Activated CD8-positive, alpha-beta T cell treated with anti-CD3 and anti-CD28 coated beads, Interleukin-2, amount 10 ng/mL, durations not matched to agents 7 days and 5 days (primary cell): ENCODE measurements at regions not wholly inside any gene's neighbourhood (a gene's known extent, or its start where the extent isn't known, plus 50 kb on each side); places are given as distances from the start of the nearest gene placed in this dataset.

Experiments
- ATAC-seq: fragments of 150-1000 bp; cut with Tn5 transposase; one replicate; pipeline ENCODE4 v1.10.0; 2021; ENCODE audit warnings: moderate library complexity
- CTCF ChIA-PET: fragments of 350-600 bp; sonication (Branson Sonifier 250); formaldehyde crosslinking; loops from one replicate; lab custom pipeline; 2021; ENCODE audit warnings: antibody characterized with exemption; lab: Charles Lee
- POLR2A ChIA-PET: fragments of 350-600 bp; sonication (Branson Sonifier 250); formaldehyde crosslinking; loops from one replicate; lab custom pipeline; 2021; ENCODE audit warnings: antibody characterized with exemption; lab: Charles Lee
- DNase-seq: peaks from one replicate; pipeline ENCODE4 v3.0.0-alpha.2; 2020
- H3K27ac Mint-ChIP-seq: one replicate; pipeline ENCODE4 v1.8.0; 2021; ENCODE audit warnings: mild to moderate bottlenecking, mixed read lengths
- H3K27me3 Mint-ChIP-seq: one replicate; pipeline ENCODE4 v1.8.0; 2021; ENCODE audit warnings: low read depth, mixed read lengths
- H3K36me3 Mint-ChIP-seq: one replicate; pipeline ENCODE4 v1.8.0; 2021; ENCODE audit warnings: low read depth, mixed read lengths
- H3K4me1 Mint-ChIP-seq: one replicate; pipeline ENCODE4 v1.8.0; 2021; ENCODE audit warnings: low read depth, mixed read lengths
- H3K4me3 Mint-ChIP-seq: one replicate; pipeline ENCODE4 v1.8.0; 2021; ENCODE audit warnings: mild to moderate bottlenecking, mixed read lengths
- H3K9me3 Mint-ChIP-seq: one replicate; pipeline ENCODE4 v1.8.0; 2022; ENCODE audit warnings: mixed read lengths; ENCODE audit not compliant: insufficient read depth

GRCh38 chr5:115435065-115435777, 109.4 kb downstream of the FEM1C start:
- no peaks in the 10 kb centered on the region for H3K4me1 Mint-ChIP-seq
- H3K36me3 Mint-ChIP-seq: no peaks in the 10 kb centered on the region
- H3K27ac Mint-ChIP-seq: no peak overlapping the region
- ChIA-PET POLR2A (interaction anchor here (0.7 kb wide), 1 partner anchor 109 kb away, joined by 3 read pairs; the partner anchor contains the start of gene FEM1C), CTCF (no interaction called here)
- H3K27me3 Mint-ChIP-seq: peaks cover 15% of the 10 kb centered on the region
- DNase-seq (no peak), ATAC-seq (no peak)
- no peak overlapping the region for H3K4me3 Mint-ChIP-seq
- H3K9me3 Mint-ChIP-seq: peaks cover 10% of the 10 kb centered on the region

GRCh38 chr5:115433918-115434317, 110.7 kb downstream of the FEM1C start:
- Mint-ChIP-seq H3K4me1 (no peaks in the 10 kb centered on the region), H3K36me3 (no peaks in the 10 kb centered on the region), H3K4me3 (no peak overlapping the region), H3K27ac (no peak overlapping the region), H3K9me3 (no peaks in the 10 kb centered on the region), H3K27me3 (peaks cover 10% of the 10 kb centered on the region)
- ATAC-seq (no peak), DNase-seq (no peak)
- CTCF ChIA-PET: no interaction called here
- POLR2A ChIA-PET: no interaction called here

DNA sequence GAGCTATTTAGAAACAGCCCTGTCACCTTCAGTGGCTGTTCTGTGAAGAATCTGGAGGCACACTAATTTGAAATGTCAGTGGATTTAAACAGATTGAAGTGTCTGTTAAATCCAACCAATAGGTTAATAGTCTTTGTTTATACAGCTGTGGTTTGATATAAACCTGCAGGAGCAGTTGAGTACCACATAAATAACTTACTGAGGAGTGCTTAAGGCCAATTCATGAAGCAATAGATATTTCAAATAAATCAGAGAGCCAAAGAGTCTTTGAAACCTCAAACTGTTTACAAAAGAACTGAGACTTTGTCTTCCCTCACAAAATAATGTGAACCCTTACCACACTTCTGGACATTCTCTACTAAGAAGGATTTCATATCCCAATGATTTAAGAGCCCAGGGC, 111.9 kb downstream of the FEM1C start:
- no peak for DNase-seq
- Mint-ChIP-seq H3K27me3 (peaks cover 11% of the 10 kb centered on the region), H3K27ac (no peak overlapping the region), H3K36me3 (no peaks in the 10 kb centered on the region), H3K4me1 (no peaks in the 10 kb centered on the region), H3K4me3 (no peak overlapping the region), H3K9me3 (no peaks in the 10 kb centered on the region)
- CTCF ChIA-PET: no interaction called here
- POLR2A ChIA-PET: no interaction called here
- ATAC-seq: no peak

DNA sequence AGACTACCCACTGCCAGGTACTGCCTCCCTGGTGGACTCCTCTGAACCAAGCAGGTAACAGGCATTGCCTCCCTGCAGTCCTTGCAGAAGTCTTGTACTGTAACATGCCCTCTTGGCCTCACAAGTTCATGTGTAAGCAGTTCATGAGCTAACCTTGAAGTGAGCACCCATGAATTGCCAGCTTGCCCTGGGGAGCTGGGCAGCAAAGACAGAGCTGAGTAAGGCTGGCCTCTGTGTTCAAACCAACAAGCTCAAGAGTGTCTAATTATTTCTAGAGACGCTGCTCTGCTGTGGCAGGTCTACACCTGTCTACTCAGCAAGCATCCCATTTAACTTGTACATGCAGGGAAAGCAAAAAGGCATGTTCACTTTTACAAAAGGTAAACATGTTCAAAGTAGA, 113.5 kb downstream of the FEM1C start:
- ChIA-PET CTCF (no interaction called here), POLR2A (no interaction called here)
- no peaks in the 10 kb centered on the region for H3K36me3 Mint-ChIP-seq
- no peak overlapping the region for H3K27ac Mint-ChIP-seq
- no peak overlapping the region for H3K4me3 Mint-ChIP-seq
- no peaks in the 10 kb centered on the region for H3K4me1 Mint-ChIP-seq
- ATAC-seq: no peak
- H3K27me3 Mint-ChIP-seq: peaks cover 15% of the 10 kb centered on the region
- no peaks in the 10 kb centered on the region for H3K9me3 Mint-ChIP-seq
- DNase-seq: no peak

DNA sequence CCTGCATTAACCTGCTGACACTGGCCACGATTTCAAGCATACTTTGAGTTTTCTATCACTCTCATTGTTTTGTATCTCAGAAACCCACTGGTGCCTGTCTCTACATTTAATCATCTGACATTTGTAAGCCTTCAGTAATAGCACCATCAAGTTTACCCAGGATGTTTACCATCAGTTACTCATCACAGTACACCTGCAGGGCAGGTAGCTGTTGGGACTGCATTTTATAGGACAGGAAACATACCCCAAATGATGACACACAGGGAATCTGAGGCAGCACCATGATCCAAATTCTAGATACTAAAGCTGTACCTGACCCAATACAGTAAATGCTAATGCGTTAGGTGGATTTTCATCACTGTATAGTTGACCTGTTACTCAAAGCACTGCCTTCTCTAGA, 114.2 kb downstream of the FEM1C start:
- peaks cover 15% of the 10 kb centered on the region for H3K27me3 Mint-ChIP-seq
- POLR2A ChIA-PET: no interaction called here
- H3K36me3 Mint-ChIP-seq: no peaks in the 10 kb centered on the region
- no peak overlapping the region for H3K27ac Mint-ChIP-seq
- ATAC-seq (no peak), DNase-seq (no peak)
- CTCF ChIA-PET: no interaction called here
- no peaks in the 10 kb centered on the region for H3K4me1 Mint-ChIP-seq
- H3K9me3 Mint-ChIP-seq: no peaks in the 10 kb centered on the region
- H3K4me3 Mint-ChIP-seq: no peak overlapping the region

DNA sequence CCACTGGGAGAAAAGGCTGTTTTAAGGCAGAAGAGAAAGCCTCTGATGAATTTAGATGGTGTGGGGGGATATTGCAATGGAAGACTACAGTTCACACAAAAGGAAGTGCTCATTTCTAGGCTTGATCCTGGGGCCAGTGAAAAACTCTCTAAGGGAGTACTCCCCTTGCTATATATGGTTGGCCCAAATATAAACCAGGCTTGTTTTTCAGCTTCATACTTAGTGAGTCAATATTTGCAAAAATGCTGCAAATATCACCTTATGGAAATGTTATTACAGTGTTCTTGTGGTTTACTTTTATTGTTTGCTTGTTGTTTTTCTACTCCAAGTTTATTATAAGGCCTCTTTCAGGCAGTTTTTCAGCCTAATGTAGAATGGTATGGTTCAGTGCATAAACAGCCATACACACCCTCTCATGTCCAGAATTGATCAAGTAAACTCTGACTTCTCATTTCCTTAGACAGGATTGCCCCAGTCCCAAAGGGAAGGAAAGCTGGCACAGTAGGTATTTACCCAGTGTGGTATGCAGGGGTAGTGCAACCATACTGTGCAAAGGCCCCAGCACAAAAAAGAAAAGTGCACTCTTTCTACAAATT, 115.1 kb downstream of the FEM1C start:
- POLR2A ChIA-PET: no interaction called here
- Mint-ChIP-seq H3K27me3 (peaks cover 14% of the 10 kb centered on the region), H3K27ac (no peak overlapping the region), H3K36me3 (no peaks in the 10 kb centered on the region), H3K4me1 (no peaks in the 10 kb centered on the region), H3K9me3 (no peaks in the 10 kb centered on the region), H3K4me3 (no peak overlapping the region)
- ATAC-seq: no peak
- CTCF ChIA-PET: no interaction called here
- DNase-seq: no peak

- no peak for DNase-seq
- ChIA-PET POLR2A (no interaction called here), CTCF (no interaction called here)
- H3K27ac Mint-ChIP-seq: no peak overlapping the region
- no peak overlapping the region for H3K4me3 Mint-ChIP-seq
- ATAC-seq: no peak
- peaks cover 11% of the 10 kb centered on the region for H3K27me3 Mint-ChIP-seq
- H3K4me1 Mint-ChIP-seq: no peaks in the 10 kb centered on the region
- no peaks in the 10 kb centered on the region for H3K9me3 Mint-ChIP-seq
- H3K36me3 Mint-ChIP-seq: no peaks in the 10 kb centered on the region
Measured at GRCh38 chr5:115428676-115429075, 115.9 kb downstream of the FEM1C start.

DNA sequence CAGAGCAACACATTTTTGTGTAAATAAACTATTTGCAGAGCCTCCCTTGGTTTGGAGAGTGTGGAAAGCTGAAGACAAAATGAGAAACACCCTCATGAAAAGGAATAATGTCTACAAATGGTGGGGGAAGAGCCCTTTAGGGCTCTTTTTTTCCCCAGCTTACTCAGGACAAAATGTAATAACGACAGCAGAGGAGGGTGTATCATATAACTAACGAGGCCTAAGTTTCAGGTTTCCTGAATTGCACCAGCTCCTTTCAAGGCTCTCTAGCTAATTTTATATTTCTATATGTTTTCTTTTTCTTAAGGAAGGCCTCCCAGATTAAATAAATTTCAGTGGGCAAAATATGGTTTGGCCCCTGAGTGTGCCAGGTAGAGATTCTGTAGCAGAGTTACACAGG, 116.3 kb downstream of the FEM1C start:
- Mint-ChIP-seq H3K36me3 (no peaks in the 10 kb centered on the region), H3K4me3 (no peak overlapping the region), H3K9me3 (no peaks in the 10 kb centered on the region), H3K27ac (no peak overlapping the region), H3K4me1 (no peaks in the 10 kb centered on the region), H3K27me3 (peaks cover 8% of the 10 kb centered on the region)
- no peak for ATAC-seq
- DNase-seq: no peak
- ChIA-PET POLR2A (no interaction called here), CTCF (no interaction called here)

DNA sequence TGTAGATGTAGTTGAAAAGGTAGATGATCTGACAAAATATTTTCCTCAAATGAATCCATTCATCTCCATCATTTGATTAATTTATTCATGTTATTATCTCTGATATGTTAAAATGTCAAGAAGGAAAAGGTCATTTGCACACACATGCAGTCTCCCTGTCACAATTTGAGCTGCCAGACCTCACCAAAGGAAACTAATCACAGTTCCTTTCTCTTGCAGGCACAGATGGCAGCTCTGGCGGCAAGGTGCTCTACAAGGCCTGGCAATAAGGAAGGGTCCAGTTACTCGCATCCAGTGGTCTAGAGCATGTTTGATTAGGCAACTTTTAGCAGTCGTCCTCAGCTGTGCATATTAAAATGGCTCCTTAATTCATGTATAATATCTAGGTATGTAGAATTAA, 120.1 kb downstream of the FEM1C start:
- DNase-seq (no peak), ATAC-seq (no peak)
- Mint-ChIP-seq H3K36me3 (no peaks in the 10 kb centered on the region), H3K27me3 (peaks cover 11% of the 10 kb centered on the region), H3K4me1 (no peaks in the 10 kb centered on the region), H3K27ac (no peak overlapping the region), H3K4me3 (no peak overlapping the region), H3K9me3 (no peaks in the 10 kb centered on the region)
- ChIA-PET POLR2A (no interaction called here), CTCF (interaction anchor here (1.0 kb wide), 1 partner anchor 117 kb away, joined by 3 read pairs; no protein-coding TSS in a partner anchor)

GRCh38 chr5:115424030-115424429, 120.5 kb downstream of the FEM1C start:
- no peak overlapping the region for H3K27ac Mint-ChIP-seq
- no peaks in the 10 kb centered on the region for H3K9me3 Mint-ChIP-seq
- no peak overlapping the region for H3K4me3 Mint-ChIP-seq
- CTCF ChIA-PET: no interaction called here
- no peak for ATAC-seq
- peaks cover 12% of the 10 kb centered on the region for H3K27me3 Mint-ChIP-seq
- H3K4me1 Mint-ChIP-seq: no peaks in the 10 kb centered on the region
- no peaks in the 10 kb centered on the region for H3K36me3 Mint-ChIP-seq
- no peak for DNase-seq
- POLR2A ChIA-PET: no interaction called here

DNA sequence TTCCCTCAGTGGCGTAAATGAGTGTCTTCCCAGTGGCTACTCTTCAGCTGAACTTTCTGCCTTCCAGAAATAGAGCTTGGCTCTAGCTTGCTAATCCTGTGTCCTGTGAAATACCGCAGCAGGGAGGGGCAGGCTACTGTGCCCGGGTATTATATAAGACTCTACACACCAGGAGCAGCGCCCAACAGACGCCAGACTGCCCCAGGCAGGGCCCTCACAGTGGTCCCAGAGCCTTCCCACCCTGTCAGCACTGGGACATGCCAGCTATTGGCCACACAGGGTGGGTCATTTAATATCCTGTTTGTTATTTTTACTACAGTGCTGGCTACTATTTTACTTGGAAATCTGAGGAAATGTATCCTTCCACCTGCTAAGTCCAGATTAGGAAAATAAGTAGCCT, 121.0 kb downstream of the FEM1C start:
- Mint-ChIP-seq H3K27me3 (peaks cover 15% of the 10 kb centered on the region), H3K4me1 (no peaks in the 10 kb centered on the region), H3K36me3 (no peaks in the 10 kb centered on the region), H3K9me3 (no peaks in the 10 kb centered on the region), H3K4me3 (no peak overlapping the region), H3K27ac (no peak overlapping the region)
- ChIA-PET POLR2A (no interaction called here), CTCF (no interaction called here)
- DNase-seq (no peak), ATAC-seq (no peak)

DNA sequence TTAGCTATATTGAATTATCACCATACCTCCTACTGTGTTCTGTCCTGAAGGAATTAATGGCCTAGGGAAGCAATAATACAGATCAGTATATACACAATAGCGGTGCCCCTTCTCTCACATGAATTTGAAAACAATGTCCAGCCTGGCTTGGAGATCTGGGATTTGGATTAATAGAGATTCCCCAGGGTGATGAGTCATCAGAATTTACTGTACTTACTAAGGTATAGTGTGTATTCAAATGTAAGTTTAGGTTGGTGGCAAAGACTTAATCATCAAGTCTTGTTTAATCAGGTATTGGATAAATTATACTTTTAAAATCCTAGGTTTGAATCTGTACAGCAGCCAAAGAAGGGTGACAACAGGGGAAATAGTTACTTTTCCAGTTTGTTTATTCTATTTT, 121.5 kb downstream of the FEM1C start:
- H3K27me3 Mint-ChIP-seq: peaks cover 15% of the 10 kb centered on the region
- DNase-seq (no peak), ATAC-seq (no peak)
- ChIA-PET CTCF (no interaction called here), POLR2A (no interaction called here)
- H3K27ac Mint-ChIP-seq: no peak overlapping the region
- H3K4me3 Mint-ChIP-seq: no peak overlapping the region
- H3K4me1 Mint-ChIP-seq: no peaks in the 10 kb centered on the region
- no peaks in the 10 kb centered on the region for H3K9me3 Mint-ChIP-seq
- no peaks in the 10 kb centered on the region for H3K36me3 Mint-ChIP-seq
